IMR-90 (cell line): ENCODE measurements at regions not wholly inside any gene's neighbourhood (a gene's known extent, or its start where the extent isn't known, plus 50 kb on each side); places are given as distances from the start of the nearest gene placed in this dataset.
"Not testable (repeated sequence)": the region's sequence is repeated elsewhere in the genome, so short reads cannot be mapped to it uniquely, and the experiment has no call there.

Experiments used
- ATAC-seq: fragments of 200-7000 bp; cut with Tn5 transposase; 2 replicates; pipeline ENCODE4 v1.9.1; 2020; ENCODE audit warnings: low read depth, mild to moderate bottlenecking, moderate library complexity
- BruUV-seq: library from RNA; stranded (reverse); fragments of 400-500 nt; replicated peaks from 2 replicates; lab custom pipeline; 2021; lab: Mats Ljungman, UMichigan
- CTCF ChIA-PET: fragments of 300-600 bp; formaldehyde crosslinking; extraction: SDS; loops from one replicate; lab custom pipeline; 2021; ENCODE audit warnings: antibody characterized with exemption; lab: Yijun Ruan, JAX
- POLR2A ChIA-PET: fragments of 300-600 bp; sonication (Branson Sonifier 250); formaldehyde crosslinking; loops from one replicate; lab custom pipeline; 2022; ENCODE audit warnings: antibody characterized with exemption; ENCODE audit not compliant: unreplicated experiment; lab: Charles Lee
- DNase-seq: peaks from one replicate; pipeline ENCODE4 v3.0.0; 2013
- H2AFZ ChIP-seq: replicated peaks from 2 replicates; pipeline ENCODE3; 2013; ENCODE audit warnings: low read length, mild to moderate bottlenecking; ENCODE audit not compliant: poor library complexity
- H2AK5ac ChIP-seq: 2 replicates; pipeline ENCODE4 v1.6.1; 2013; ENCODE audit warnings: low read depth, low read length, inconsistent platforms
- H2AK9ac ChIP-seq: replicated peaks from 2 replicates; pipeline ENCODE3; 2013; ENCODE audit warnings: mild to moderate bottlenecking, low read depth, low read length, moderate library complexity; ENCODE audit not compliant: poor library complexity
- H2BK120ac ChIP-seq: 2 replicates; pipeline ENCODE4 v1.6.1; 2013; ENCODE audit warnings: low read depth, low read length, inconsistent platforms
- H2BK15ac ChIP-seq: 3 replicates; pipeline ENCODE4 v1.6.1; 2013; ENCODE audit warnings: low read depth, low read length, inconsistent platforms
- H2BK20ac ChIP-seq: 2 replicates; pipeline ENCODE4 v1.6.1; 2013; ENCODE audit warnings: low read depth, mild to moderate bottlenecking, inconsistent platforms, low read length, moderate library complexity
- H2BK5ac ChIP-seq: 2 replicates; pipeline ENCODE4 v1.6.1; 2013; ENCODE audit warnings: mild to moderate bottlenecking, low read depth, low read length, inconsistent platforms; ENCODE audit not compliant: poor library complexity, severe bottlenecking
- H3K14ac ChIP-seq: replicated peaks from 2 replicates; pipeline ENCODE4 v1.6.1; 2013; ENCODE audit warnings: low read depth, low read length, inconsistent platforms
- H3K18ac ChIP-seq: 2 replicates; pipeline ENCODE4 v1.6.1; 2013; ENCODE audit warnings: low read depth, low read length, control low read depth
- H3K23ac ChIP-seq: 2 replicates; pipeline ENCODE4 v1.6.1; 2013; ENCODE audit warnings: low read depth, low read length, inconsistent platforms
- H3K27ac ChIP-seq: 2 replicates; pipeline ENCODE4 v1.5.1; 2013; ENCODE audit warnings: mild to moderate bottlenecking, control low read depth, low read length; ENCODE audit not compliant: insufficient read depth
- H3K27me3 ChIP-seq: 2 replicates; pipeline ENCODE4 v1.6.1; 2013; ENCODE audit warnings: low read length; ENCODE audit not compliant: control insufficient read depth, insufficient read depth
- H3K36me3 ChIP-seq: 2 replicates; pipeline ENCODE4 v1.6.1; 2013; ENCODE audit warnings: low read length, mixed read lengths; ENCODE audit not compliant: control insufficient read depth, insufficient read depth
- H3K4ac ChIP-seq: 2 replicates; pipeline ENCODE4 v1.6.1; 2013; ENCODE audit warnings: low read depth, low read length, inconsistent platforms
- H3K4me1 ChIP-seq: 2 replicates; pipeline ENCODE4 v1.6.1; 2013; ENCODE audit warnings: low read length, mixed read lengths; ENCODE audit not compliant: control insufficient read depth, insufficient read depth
- H3K4me2 ChIP-seq: 2 replicates; pipeline ENCODE4 v1.6.1; 2013; ENCODE audit warnings: low read depth, mild to moderate bottlenecking, control low read depth, low read length, moderate library complexity
- H3K4me3 ChIP-seq: 2 replicates; pipeline ENCODE4 v1.5.1; 2013; ENCODE audit warnings: low read depth, mild to moderate bottlenecking, control low read depth, low read length, moderate library complexity; ENCODE audit not compliant: insufficient read depth
- H3K56ac ChIP-seq: 2 replicates; pipeline ENCODE4 v1.6.1; 2013; ENCODE audit warnings: low read length, inconsistent platforms; ENCODE audit not compliant: insufficient read depth; ENCODE audit errors: extremely low read depth
- H3K79me1 ChIP-seq, 2 experiments: 2 replicates each; pipeline ENCODE4 v1.6.1; 2013; ENCODE audit warnings: low read length in 2 of 2, inconsistent platforms in 1 of 2, low read depth in 1 of 2
- H3K9ac ChIP-seq: 2 replicates; pipeline ENCODE4 v1.6.1; 2013; ENCODE audit warnings: low read depth, low read length, control low read depth
- H3K9me1 ChIP-seq: 2 replicates; pipeline ENCODE4 v1.6.1; 2013; ENCODE audit warnings: low read length, inconsistent platforms; ENCODE audit not compliant: insufficient read depth
- H3K9me3 ChIP-seq: 2 replicates; pipeline ENCODE4 v1.6.1; 2013; ENCODE audit warnings: low read length; ENCODE audit not compliant: control insufficient read depth, insufficient read depth
- H4K20me1 ChIP-seq: 2 replicates; pipeline ENCODE4 v1.6.1; 2013; ENCODE audit warnings: low read length, inconsistent platforms; ENCODE audit not compliant: insufficient read depth
- H4K5ac ChIP-seq: 2 replicates; pipeline ENCODE4 v1.6.1; 2013; ENCODE audit warnings: mild to moderate bottlenecking, low read depth, low read length, control low read depth
- H4K8ac ChIP-seq, 2 experiments: 2 replicates each; pipeline ENCODE4 v1.6.1; 2013; ENCODE audit warnings: low read depth in 2 of 2, low read length in 2 of 2, control low read depth in 1 of 2, inconsistent platforms in 1 of 2
- H4K91ac ChIP-seq: 2 replicates; pipeline ENCODE4 v1.6.1; 2013; ENCODE audit warnings: low read depth, low read length, inconsistent platforms; ENCODE audit not compliant: insufficient read depth
- WGBS, 2 experiments: methylation state at CpG; one replicate each; pipeline versions ENCODE4 v1.1.5 to v1.1.7; 2013; ENCODE audit warnings: missing lambda C conversion rate in 2 of 2; ENCODE audit not compliant: insufficient read length in 1 of 2; ENCODE audit errors: extremely low coverage in 2 of 2; 5-methylcytosine and 5-hydroxymethylcytosine counted together
- dilution Hi-C: fragments of 300-500 bp; cut with HindIII; formaldehyde crosslinking; loops from one replicate; pipeline ENCODE4 v1.14.3; 2018; ENCODE audit warnings: low sequenced_read_pairs; ENCODE audit not compliant: unreplicated experiment
- in situ Hi-C: fragments of 300-500 bp; cut with MboI; formaldehyde crosslinking; loops from 3 replicates; pipeline ENCODE4 v1.14.3; 2019; ENCODE audit warnings: low sequenced_read_pairs, inconsistent platforms, mixed read lengths
- intact Hi-C: fragments of 100-400 bp; cut with micrococcal nuclease; formaldehyde crosslinking; loops from 2 replicates; pipeline ENCODE4 v1.10.0; 2022

- H3K14ac ChIP-seq, H2AFZ ChIP-seq, H4K8ac ChIP-seq, H2AK5ac ChIP-seq, H2BK5ac ChIP-seq, H4K20me1 ChIP-seq, H3K27me3 ChIP-seq, H3K18ac ChIP-seq, H3K4me1 ChIP-seq, H2BK120ac ChIP-seq, H3K27ac ChIP-seq, H3K79me1 ChIP-seq, H4K91ac ChIP-seq, H3K56ac ChIP-seq, H3K4me3 ChIP-seq, H3K9me3 ChIP-seq, H3K4ac ChIP-seq, H2BK20ac ChIP-seq, H3K4me2 ChIP-seq, POLR2A ChIA-PET, CTCF ChIA-PET, H2BK15ac ChIP-seq, dilution Hi-C loops, H3K9me1 ChIP-seq, ATAC-seq, H3K9ac ChIP-seq, H2AK9ac ChIP-seq, H4K5ac ChIP-seq, H3K23ac ChIP-seq, H3K36me3 ChIP-seq, BruUV-seq, intact Hi-C loops, in situ Hi-C loops: not testable (repeated sequence)
- no CpG with 5 or more reads among the region's 4 CpGs for WGBS, 2 experiments
- peak; percentile 47 for DNase-seq
Observed at GRCh38 chr7:39791035-39791434, 159.0 kb upstream of the CDK13 start.

- H4K5ac ChIP-seq, H4K8ac ChIP-seq, H3K18ac ChIP-seq, H3K4ac ChIP-seq, H4K20me1 ChIP-seq, ATAC-seq, BruUV-seq, H3K27ac ChIP-seq, in situ Hi-C loops, H3K4me1 ChIP-seq, H3K36me3 ChIP-seq, H3K14ac ChIP-seq, POLR2A ChIA-PET, H2BK15ac ChIP-seq, H2BK20ac ChIP-seq, H3K27me3 ChIP-seq, H2BK120ac ChIP-seq, H3K56ac ChIP-seq, H3K23ac ChIP-seq, H3K9ac ChIP-seq, H4K91ac ChIP-seq, H2BK5ac ChIP-seq, H2AK9ac ChIP-seq, intact Hi-C loops, H3K9me3 ChIP-seq, H3K79me1 ChIP-seq, dilution Hi-C loops, CTCF ChIA-PET, DNase-seq, H3K4me2 ChIP-seq, H3K9me1 ChIP-seq, H3K4me3 ChIP-seq, H2AFZ ChIP-seq, H2AK5ac ChIP-seq: not testable (repeated sequence)
- WGBS, 2 experiments: 94% methylated on average over 6 of the region's 16 CpGs; no CpG with 5 or more reads in 1 of the 2 experiments
Observed at GRCh38 chr7:39791911-39792310, 158.1 kb upstream of the CDK13 start.
